Neural progenitor cell (in vitro differentiated cells): ENCODE measurements at regions not wholly inside any gene's neighbourhood (a gene's known extent, or its start where the extent isn't known, plus 50 kb on each side); places are given as distances from the start of the nearest gene placed in this dataset.

ENCODE experiments used
- CTCF ChIP-seq: fragments of 200-600 bp; sonication (generic); IDR thresholded peaks from 2 replicates; pipeline ENCODE4 v1.5.1; 2017; ENCODE audit warnings: antibody characterized with exemption, mild to moderate bottlenecking
- EZH2phosphoT487 ChIP-seq: fragments of 200-600 bp; sonication (generic); IDR thresholded peaks from 2 replicates; pipeline ENCODE4 v1.6.1; 2017; ENCODE audit warnings: antibody characterized with exemption

GRCh38 chr5:2851895-2852294, 100.4 kb upstream of the IRX2 start:
- no peak for TF ChIP-seq CTCF
- TF ChIP-seq EZH2phosphoT487, result no peak
